ENCODE measurements at regions not wholly inside any gene's neighbourhood (a gene's known extent, or its start where the extent isn't known, plus 50 kb on each side); places are given as distances from the start of the nearest gene placed in this dataset.

DNA sequence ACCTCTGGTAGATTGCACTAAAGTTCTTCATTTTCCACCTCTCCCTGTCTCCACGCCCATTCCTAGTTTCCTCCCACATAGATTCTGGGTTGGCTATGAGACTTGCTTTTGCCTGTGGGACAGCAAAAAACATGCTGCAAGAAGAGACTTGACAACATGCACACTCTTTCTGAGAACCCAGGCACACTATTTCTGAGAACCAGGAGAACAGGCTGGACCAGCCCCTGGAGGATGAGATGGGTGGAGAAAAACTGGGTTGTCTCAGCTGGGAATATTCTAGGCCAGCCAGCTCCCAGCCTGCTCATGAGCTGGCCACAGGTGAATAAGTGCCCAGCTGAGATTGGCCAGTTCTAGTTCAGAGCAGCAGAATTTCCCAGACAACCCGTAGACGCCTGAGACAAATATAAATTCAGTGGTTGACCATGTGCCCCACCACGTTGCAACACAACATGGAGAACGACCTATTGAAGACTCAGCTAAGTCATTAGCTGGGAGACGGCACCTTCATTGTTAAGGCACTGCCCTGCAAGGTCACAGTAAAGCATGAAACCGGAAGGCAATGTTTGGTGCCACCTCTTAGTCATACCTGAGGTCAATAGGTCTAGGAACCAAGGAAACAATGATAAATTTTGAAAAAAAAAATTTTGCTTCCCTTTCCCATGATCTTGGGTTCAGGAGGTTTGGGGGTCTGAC lies 92.7 kb upstream of the AKR1E2 start:
- intact Hi-C loops (cut with micrococcal nuclease) = no loop called here

DNA sequence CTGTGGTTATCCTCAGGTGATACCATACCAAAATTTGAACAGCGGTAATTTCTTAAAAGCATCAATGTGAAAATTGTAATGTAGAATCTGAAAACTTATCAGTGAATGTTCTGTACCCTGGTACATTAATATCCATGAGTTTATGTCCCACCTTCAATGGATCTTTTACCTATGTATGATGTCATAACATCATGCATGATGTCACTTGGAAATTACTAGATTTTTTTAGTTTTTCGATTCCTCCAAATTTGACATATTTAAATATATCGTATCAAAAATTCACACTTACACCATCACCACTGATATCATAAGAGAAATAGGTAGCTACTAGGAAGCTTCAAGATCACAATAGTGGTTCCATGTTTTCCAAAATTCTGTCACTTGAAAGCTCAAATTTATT lies 95.0 kb upstream of the AKR1E2 start:
- intact Hi-C loops (cut with micrococcal nuclease) = no loop called here

DNA sequence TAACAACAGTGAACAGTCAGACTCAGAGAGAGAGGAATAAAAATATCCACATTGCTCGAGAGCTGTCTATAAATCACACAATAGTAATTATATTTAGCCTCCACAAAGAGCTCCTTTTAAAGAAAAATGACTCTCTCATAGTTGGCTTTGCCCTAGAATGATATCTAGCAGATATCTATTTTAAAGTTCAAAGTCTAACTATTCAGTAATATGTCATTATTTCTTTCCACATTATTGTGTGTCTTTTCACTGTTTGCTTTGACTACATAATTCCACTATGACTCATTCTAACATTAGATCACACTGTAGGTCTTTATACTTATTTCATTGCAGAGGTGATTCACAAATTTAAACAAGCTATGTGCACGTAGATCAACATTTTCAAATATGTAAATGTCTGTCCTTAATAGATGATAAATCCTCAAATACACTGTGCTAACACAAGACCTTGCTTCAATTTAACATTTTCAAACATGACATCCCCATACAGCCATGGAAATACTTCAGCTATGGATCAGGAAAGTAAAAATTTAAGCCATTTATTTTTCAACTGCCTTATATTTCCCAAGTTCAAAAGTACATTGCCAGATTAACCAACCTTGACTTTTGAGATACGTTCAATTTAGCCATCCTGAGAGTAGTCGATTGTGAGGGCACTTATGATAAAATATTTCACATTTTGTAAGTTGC lies 99.9 kb upstream of the AKR1E2 start:
- intact Hi-C loops (cut with micrococcal nuclease) = no loop called here

DNA sequence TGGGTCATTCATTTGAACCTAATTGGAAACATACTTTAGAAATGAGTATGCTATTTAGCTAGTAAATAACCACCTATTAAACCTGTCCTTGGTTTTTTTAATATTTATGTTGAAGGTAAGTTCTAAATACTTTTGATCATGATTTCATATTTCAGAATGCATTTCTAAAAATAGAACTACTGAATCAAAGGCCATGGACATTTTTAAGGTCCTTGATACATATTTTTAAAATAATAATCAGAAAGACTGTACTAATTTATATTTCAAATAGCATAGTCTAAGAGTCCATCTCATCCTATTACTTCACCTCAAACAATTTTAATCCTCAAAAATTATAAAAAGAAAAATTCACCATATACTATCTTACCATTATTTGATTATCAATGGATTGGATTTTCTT lies 102.1 kb upstream of the AKR1E2 start:
- intact Hi-C loops (cut with micrococcal nuclease) = no loop called here

DNA sequence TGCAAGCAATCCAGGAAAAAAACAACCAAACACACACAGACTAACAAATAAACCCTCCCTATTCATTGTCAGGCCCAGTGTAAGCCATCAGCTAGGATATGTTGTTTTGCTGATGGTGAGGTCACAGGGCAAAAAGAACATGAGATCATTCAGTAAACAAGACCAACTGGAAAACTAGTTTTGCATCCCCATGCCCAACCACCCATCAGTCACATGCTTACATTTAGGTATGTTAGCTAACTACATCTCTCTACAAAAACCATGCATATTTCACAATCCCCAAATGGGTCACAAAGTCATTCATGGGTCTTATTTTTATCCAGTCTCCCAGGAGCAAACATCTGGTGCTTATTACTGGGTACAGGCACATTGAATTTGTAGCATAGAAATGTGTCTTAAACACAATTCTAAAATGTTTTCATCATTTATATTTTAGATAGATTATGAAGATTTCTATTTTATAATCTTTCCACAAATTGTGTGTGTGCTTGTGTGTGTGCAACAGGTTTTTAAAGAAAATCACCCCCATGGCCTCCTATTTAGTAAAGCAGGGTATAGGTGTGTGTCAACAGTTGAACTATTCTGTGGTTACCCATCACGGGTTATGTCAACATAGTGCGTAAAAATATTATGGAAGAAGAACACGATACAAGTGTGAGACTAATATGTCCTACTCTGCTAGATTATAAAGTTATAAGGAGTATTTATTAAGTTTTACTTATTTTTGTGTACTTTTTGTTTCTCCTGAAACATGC lies 103.8 kb upstream of the AKR1E2 start:
- intact Hi-C loops (cut with micrococcal nuclease) = no loop called here

DNA sequence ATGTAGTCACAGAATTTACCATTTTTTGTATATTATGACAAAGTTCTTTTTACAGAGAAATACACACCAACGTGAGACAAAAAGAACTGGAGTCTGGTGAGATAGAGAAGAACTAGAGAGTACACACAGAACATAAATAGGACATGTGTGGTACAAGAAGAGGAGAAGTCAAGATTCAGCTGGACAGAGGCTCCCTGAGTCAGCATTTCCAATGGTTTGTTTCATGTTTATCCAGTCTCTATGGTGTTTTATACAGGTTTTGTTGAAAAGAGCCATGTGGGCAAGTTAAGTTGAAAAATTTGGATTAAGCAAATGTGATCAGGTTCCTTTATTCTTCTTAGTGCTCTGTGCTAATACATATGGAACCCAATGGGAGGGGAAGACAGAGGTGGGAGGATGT lies 105.5 kb upstream of the AKR1E2 start:
- intact Hi-C loops (cut with micrococcal nuclease) = no loop called here

DNA sequence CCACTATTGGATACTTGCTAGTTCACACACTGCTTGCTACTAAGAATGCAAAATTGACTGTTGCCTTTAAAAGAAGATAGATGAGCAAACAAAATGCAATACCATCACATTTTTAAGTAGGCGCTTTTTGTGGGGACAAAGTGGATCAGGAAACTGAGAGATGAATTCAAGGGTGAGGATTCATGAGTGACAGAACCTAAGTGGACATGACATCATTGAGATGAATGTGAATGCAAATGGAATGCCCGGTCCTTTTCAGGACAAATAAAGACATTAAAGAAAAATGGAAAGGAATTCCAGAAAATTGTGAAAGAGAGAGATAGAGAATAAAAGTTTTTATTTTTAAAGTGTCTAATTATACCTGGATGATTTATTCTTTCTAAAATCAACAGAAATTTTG lies 106.3 kb upstream of the AKR1E2 start:
- intact Hi-C loops (cut with micrococcal nuclease) = no loop called here

DNA sequence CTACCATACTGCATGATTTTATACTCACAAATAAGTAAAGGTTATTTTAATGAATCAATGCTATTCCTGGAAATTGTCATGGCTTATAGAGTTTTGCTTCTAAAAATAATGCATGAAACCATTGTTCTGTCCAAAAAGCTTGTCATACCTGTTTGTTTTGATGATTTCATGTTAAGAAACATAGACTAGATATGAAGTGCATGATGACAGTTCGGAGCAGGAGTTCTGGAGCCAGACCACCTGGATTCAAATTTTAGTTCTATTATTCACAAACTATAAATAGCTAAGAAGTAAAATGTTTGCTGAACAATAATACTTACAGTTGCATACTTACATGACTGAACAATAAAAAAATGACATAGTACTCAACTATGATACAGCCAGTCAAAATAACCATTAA lies 107.0 kb upstream of the AKR1E2 start:
- intact Hi-C loops (cut with micrococcal nuclease) = no loop called here

DNA sequence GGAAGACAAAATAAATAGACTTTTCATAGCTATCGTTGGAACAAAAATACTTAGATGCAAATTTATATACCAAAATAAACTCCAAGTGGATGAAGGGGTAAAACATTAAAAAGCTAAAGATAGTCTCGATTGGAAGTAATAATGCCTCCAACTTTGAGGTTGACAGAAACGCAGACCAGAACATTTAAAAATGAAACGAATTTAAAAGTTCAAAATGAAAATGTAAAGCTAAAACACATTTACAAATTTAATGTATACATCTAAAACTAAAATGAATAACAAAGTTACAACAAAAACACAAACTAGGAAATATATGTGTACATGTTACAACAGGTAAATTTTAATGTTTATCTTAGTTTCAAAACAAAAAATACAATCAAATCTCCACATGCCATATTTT lies 107.5 kb upstream of the AKR1E2 start:
- intact Hi-C loops (cut with micrococcal nuclease) = no loop called here

DNA sequence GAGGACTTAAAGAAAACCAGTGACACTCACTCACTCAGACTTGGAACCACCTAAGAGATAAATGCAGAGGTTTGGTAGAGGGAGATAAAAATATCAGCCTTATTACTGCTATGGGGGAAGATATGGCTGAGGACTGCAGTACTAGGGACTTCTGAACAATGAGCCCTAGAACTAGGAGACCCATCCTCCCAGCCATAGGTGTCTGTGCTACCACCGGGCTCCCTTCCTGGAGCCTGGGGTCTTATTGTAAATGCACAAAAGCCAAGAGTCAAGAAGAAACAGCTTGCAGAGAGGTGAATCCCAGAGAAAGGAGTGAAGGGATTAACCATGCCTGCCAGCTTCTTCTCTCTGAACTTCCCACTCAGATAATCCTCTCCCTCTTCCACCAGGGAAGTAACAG lies 108.3 kb upstream of the AKR1E2 start:
- intact Hi-C loops (cut with micrococcal nuclease) = no loop called here

DNA sequence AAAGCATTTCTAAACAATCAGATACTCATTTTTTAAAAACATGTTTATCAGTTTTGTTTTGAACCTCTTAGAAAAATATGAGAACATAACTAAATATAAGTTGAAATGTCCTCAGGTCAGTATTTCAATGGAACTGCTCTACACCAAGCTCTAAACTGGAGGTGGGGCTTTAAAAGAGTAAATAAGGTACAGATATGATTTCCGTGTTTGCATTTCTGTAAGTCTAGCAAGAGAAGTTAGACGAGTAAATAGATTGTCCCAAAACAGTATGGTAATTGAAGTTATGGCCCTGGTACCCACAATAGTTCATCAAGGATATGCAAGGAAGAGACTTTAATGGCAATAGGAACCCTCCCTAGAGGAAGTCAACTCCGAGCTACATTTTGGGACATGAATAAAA lies 115.1 kb upstream of the AKR1E2 start:
- intact Hi-C loops (cut with micrococcal nuclease) = no loop called here

DNA sequence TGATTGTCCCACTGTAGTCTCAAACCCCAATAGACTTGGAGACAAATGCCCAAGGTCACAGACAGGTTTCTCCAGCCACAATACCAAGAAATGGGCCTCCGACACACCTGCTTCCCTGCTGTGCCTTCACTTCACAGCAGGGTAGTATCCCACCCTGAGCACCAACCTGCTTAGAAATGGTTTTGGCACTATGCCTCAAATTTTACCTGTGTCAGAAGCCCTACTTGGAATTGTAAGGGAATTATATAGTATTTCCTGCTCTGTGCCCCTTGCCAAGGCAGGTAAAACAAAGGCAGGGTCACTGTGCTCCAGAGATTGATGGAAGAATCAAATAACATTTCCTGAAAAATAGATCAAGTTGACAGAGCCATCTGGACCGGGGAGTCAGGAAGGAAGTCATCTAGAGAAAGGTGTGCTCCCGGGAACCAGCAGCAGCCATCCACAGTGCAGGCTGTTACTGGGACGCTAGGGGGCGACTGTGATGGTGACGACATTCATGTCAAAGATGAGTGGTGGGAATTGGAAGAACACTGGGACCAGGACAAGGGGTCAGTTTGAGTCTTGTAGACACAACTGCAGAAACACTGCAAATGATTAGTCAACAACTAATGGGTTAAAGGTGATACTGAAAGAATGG lies 117.8 kb upstream of the AKR1E2 start:
- intact Hi-C loops (cut with micrococcal nuclease) = no loop called here

DNA sequence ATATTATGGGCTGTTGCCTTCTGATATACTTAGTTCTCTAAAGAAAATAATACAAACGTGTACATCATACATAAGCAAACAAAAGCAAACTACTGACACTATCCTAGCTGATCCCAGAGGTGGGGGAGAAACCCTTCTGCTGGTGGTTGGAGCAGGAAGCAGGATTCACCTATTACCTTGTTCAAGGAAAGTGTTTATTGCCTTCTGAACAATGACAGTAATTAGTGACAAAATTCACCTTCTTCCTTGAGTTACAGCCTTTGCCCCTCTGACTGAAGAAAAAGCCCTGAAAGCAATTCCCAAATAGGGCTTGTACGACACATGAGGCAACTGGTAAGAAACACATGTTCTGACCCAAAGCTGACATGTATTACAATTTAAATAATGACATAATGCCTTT lies 118.8 kb upstream of the AKR1E2 start:
- intact Hi-C loops (cut with micrococcal nuclease) = no loop called here

DNA sequence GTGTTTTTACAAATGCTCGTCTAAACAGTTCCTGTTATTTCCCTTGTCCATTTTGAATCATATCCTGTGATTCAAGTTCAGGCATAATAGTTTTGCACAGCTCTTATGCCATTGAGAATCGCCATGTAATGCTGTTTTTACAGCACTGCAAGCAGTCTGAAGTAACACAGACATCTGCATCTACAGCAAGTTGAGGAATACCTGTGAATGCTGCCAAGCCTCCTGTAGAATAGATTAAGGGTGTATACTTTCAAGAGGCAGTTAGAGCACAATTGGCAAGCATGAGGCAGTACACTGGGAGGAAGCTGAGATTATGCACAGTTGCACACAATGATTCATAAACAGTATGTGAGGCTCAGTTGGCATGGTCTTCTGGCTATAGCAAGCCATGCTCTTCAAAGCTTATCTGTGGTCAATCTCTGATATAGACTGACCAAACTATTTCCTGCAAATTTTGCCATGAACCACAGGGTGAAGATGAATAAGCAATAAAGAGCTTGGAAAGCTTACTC lies 121.9 kb upstream of the AKR1E2 start:
- intact Hi-C loops (cut with micrococcal nuclease) = no loop called here

DNA sequence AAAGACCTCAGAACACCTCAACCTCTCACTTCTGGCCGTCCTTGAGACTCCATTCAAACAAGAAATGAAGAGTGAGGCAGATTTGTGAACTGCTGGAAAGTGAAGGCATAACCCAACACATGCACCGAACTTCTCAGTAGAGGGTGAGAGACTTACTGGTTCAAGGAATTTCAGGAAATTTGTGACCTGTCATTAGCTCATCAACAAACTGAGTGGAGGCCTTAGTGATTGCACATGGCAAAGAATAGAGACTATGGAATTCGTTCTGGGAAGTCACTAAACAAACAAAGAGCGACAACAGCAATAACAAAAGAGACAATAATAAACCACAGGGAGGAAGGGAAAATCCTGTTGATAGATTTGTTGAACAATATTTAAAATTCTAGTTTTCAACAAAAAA lies 125.0 kb upstream of the AKR1E2 start:
- intact Hi-C loops (cut with micrococcal nuclease) = no loop called here

DNA sequence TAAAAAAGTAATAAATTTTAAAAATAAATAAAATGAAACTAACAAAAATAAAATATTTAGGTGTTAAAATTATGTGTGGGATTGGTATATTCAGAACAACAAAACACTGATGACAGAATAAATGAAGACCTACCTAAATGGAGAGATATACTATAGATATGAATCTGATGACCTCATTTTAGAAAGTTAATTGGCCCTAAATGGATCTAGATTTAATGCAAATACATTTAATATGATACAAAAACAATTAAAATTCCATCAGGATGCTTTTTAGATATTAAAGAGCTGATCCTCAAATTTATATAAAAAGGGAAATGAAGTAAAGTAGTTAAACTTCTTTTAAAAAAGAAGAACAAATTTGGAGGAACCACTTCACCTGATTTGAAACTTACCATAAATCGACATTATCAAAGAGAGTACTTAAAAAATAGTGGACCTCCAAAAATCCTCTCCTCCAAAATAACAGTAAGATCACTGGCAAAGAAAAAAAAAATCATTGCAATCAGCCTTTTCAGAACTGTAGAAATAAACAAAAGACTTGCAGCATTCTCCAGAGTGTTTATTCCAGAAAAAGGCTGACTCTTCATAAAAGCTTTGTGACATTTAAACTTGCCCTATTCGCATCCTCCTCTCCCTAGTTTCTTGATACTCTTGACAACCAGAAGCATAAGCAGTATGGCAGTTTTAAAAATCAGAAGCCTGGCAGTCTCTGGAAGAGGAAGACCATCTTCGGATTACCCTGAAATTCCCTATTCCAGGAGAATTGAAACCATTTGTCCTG lies 125.9 kb upstream of the AKR1E2 start:
- intact Hi-C loops (cut with micrococcal nuclease) = no loop called here

DNA sequence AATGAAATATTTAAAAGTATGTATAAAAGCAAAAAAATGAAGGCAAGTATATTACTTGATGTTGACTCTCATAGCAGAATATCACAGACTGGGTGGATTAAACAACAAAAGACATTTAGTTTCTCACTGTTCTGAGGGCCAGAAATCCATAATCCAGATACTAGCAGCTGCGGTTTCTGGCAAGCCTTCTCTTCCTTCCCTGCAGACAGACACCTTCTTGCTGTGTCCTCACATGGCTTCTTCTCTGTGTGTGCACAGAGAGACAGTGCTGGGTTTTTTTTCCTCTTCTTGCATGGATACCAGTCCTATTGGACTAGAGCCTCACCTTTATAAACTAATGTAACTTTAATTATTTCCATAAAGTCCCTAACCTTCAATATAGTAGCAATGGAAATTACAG lies 127.9 kb upstream of the AKR1E2 start:
- intact Hi-C loops (cut with micrococcal nuclease) = no loop called here

DNA sequence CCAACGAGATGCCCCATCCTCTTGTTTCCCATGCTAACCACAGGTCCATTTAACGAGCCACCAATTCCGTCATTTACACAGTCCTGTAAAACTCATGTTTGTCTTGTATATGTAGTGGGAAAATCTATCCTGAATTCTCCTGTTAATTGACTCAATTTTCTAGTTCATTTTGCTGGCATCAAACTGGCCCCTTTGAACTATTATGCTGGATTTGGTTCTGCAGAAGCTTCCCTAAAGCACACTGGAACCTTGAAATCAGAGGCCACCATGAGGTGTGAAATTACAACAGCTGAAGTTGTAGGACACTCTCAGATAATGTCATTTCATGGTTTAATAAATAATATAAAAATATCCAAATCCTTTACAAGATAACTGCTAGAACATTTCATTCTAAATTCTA lies 129.8 kb upstream of the AKR1E2 start:
- intact Hi-C loops (cut with micrococcal nuclease) = no loop called here

DNA sequence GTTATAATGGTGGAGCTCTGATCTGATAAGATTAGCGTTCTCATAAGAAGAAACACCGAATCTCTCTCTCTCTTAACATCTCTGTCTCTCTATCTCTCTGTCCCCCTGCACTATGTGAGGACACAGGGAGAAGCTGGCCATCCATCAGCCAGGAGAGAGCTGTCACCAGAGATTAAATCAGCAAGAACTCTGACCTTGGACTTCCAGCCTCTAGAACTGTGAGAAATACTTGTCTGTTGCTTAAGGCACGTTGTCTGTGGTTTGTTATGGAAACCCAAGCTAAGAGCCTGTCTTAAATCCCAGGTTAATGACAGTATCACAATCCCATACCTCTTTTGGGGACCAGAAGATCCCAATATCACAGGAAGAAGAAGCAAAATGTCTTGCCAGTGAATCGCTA lies 132.0 kb upstream of the AKR1E2 start:
- intact Hi-C loops (cut with micrococcal nuclease) = no loop called here

DNA sequence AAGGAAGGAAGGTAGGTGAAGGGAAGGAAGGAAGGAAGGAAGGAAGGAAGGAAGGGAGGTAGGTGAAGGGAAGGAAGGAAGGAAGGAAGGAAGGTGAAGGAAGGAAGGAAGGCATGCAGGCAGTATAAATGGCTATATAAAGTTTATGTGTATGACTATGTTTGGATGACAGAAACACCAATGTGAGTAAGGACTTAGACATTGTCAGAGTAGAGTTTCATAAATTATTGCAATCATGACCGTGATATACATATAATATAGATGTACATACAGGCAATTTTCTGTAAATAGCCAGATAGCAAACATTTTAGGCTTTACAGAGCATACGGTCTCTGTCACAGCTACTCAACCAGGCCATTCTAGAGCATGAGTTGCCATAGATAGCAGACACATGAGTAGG lies 133.8 kb upstream of the AKR1E2 start:
- intact Hi-C loops (cut with micrococcal nuclease) = no loop called here

DNA sequence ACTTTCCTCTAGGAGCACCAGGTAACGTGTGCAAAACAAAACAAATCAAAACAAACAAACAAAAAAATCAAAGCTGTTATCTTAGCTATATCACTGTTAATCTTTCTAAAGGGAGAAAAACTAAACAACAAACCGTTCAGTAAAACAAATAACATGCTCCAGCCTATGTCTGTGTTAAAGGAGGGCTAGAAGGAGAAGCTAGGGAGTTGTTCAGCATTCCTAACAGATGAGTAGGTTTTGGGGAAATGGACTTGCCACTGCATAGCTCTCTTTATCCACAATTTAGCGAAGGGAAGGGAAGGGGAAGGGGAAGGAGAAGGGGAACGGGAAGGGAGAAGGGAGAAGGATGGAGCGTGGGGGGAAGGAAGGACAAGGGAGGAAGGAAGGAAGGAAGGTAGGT lies 134.2 kb upstream of the AKR1E2 start:
- intact Hi-C loops (cut with micrococcal nuclease) = no loop called here
